Sigmoid colon (tissue), 6 donors: ENCODE measurements at regions not wholly inside any gene's neighbourhood (a gene's known extent, or its start where the extent isn't known, plus 50 kb on each side); places are given as distances from the start of the nearest gene placed in this dataset.

Source experiments
- DNase-seq: peaks from one replicate; pipeline ENCODE4 v3.0.0-alpha.2; 2019
- H3K27ac ChIP-seq, 4 donors: fragments of 200-600 bp; sonication (generic); one replicate each; pipeline ENCODE4 v1.5.1; 2016 to 2019; ENCODE audit warnings: mild to moderate bottlenecking in 1 of 4
- H3K27me3 ChIP-seq, 3 donors: fragments of 200-600 bp; sonication (generic); one replicate each; pipeline ENCODE4 v1.5.1; 2019; ENCODE audit warnings: mild to moderate bottlenecking in 1 of 3
- H3K36me3 ChIP-seq, 4 donors: fragments of 200-600 bp; sonication (generic); one replicate each; pipeline ENCODE4 v1.5.1; 2016 to 2019
- H3K4me1 ChIP-seq, 4 donors: fragments of 200-600 bp; sonication (generic); one replicate each; pipeline ENCODE4 v1.5.1; 2017 to 2019
- H3K4me3 ChIP-seq, 4 donors: fragments of 200-600 bp; sonication (generic); one replicate each; pipeline ENCODE4 v1.5.1; 2017 to 2019; ENCODE audit warnings: mild to moderate bottlenecking in 2 of 4, moderate library complexity in 1 of 4
- H3K9me3 ChIP-seq, 4 donors: fragments of 200-600 bp in 3 of 4; sonication (generic) in 3 of 4; one replicate each; pipeline versions ENCODE4 v1.5.1 to v1.6.1; 2013 to 2019
- CTCF ChIP-seq, 4 experiments: fragments of 450-650 bp in 3 of 4; fragments of 200-600 bp in 1 of 4; IDR thresholded peaks; one replicate each; pipeline ENCODE4 v1.5.1; 2016 to 2019; ENCODE audit warnings: antibody characterized with exemption in 4 of 4, mild to moderate bottlenecking in 3 of 4, moderate library complexity in 2 of 4
- EP300 ChIP-seq, 4 donors: sonication (generic); formaldehyde crosslinking; IDR thresholded peaks; one replicate each; pipeline ENCODE4 v1.6.1; 2017; ENCODE audit warnings: antibody characterized with exemption in 4 of 4
- POLR2A ChIP-seq, 2 donors: fragments of 450-650 bp; IDR thresholded peaks; one replicate each; pipeline ENCODE4 v1.6.1; 2016; ENCODE audit warnings: antibody characterized with exemption in 2 of 2, mild to moderate bottlenecking in 2 of 2, moderate library complexity in 2 of 2
- POLR2AphosphoS5 ChIP-seq, 4 donors: sonication (generic); formaldehyde crosslinking; IDR thresholded peaks; one replicate each; pipeline ENCODE4 v1.6.1; 2017; ENCODE audit warnings: antibody characterized with exemption in 4 of 4
- WGBS, 2 donors: extraction: QIAGEN DNeasy Blood & Tissue Kit; methylation state at CpG; one replicate each; pipeline ENCODE4 v1.1.7; 2013; 5-methylcytosine and 5-hydroxymethylcytosine counted together
- intact Hi-C: fragments of 100-400 bp; cut with DNase I; formaldehyde crosslinking; loops from one replicate; pipeline ENCODE4 v1.15.1; 2023
- donor health status: healthy with polysubstance abuse.
- donor health status: healthy.

DNA sequence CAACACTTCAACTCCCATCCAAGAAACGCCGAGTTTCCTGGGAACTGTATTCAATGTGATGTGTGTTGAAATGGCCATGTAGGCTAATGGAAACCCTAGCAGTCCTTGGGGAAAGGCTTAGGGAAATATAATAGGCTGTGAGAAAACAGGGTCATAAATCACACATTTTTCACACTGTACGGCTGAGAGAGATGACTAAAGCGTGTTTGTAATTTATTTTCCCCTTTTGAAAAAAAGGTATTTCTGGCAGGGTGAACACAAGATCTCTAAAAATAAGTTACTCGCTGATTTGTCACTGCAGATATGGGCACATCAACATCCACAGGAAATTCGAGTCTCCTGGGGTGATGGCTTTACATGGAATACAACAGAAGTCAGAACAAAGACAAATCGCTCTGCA is 109.6 kb upstream of the ST6GAL2 start:
- no peak for DNase-seq
- 43 to 49% methylated on average over 7 of the region's 7 CpGs for WGBS, 2 donors
- Histone ChIP-seq H3K27me3 (no peaks in the 10 kb centered on the region), H3K36me3 (no peaks in the 10 kb centered on the region), H3K27ac (peak overlapping the region in 1 of 4 donors; percentile 7), H3K4me1 (peaks cover 0 to 18% (median 13%) of the 10 kb centered on the region in 4 donors), H3K4me3 (no peak overlapping the region), H3K9me3 (no peaks in the 10 kb centered on the region)
- intact Hi-C loops = no loop called here
- TF ChIP-seq CTCF (IDR thresholded peaks at IDR 0.05) = no peak
- peak in 1 of 4 donors; percentile 11 for TF ChIP-seq POLR2AphosphoS5 (IDR thresholded peaks at IDR 0.05)

DNA sequence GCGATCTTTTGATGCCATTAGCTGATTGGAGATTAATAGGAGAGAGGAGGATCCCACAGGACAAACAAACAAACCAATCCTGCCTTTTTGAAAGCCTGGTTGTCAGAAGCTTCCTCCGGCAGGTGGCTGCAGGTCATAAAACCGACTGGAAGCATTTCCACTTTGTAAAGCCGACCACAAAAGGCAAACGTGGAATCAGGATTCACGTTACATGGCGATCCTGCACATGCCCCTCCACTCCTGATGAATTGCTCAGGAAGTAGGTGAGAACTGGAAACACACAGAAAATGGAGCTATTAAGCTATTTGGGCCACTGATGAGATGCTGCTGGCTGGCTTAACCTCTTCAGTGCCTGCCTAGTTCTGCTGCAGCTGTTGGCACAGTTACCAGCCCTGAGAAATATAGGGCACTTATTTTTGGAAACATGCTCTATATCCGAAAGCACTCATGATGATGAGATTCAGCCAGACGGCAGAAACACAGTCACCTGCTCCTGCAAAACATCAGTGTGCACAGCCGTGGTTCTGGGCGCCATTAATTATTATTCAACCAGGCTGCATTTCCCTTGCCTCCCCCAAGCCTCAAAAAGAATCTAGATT is 110.3 kb upstream of the ST6GAL2 start:
- intact Hi-C loops = no loop called here
- Histone ChIP-seq H3K27me3 (no peaks in the 10 kb centered on the region), H3K4me1 (peaks cover 0 to 18% (median 13%) of the 10 kb centered on the region in 4 donors), H3K9me3 (no peaks in the 10 kb centered on the region), H3K4me3 (no peak overlapping the region), H3K36me3 (no peaks in the 10 kb centered on the region), H3K27ac (peak overlapping the region in 1 of 4 donors; percentile 7)
- TF ChIP-seq EP300 (IDR thresholded peaks at IDR 0.05) (no peak), POLR2AphosphoS5 (IDR thresholded peaks at IDR 0.05) (no peak), CTCF (IDR thresholded peaks at IDR 0.05) (no peak), POLR2A (IDR thresholded peaks at IDR 0.05) (no peak)
- DNase-seq = no peak
- WGBS, 2 donors = 18 to 50% methylated on average over 11 of the region's 11 CpGs

DNA sequence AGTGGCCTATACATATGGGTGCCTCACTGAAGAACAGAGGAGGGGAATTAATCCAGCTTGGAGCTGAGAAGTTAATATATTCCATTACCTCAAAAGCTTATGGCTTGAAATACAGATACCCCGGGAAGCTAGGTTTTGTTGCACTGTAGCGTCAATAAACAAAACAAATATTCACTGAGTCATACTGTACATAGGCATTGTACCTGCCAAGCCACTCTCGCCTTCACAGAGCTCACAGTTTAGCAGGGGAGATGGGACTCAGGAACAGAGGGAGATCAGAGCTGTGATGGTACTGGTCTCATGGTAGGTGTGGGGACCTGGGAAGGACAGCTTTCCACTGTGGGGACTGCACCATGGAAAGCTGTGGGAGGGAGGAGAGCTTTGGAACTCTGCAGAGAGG is 111.2 kb upstream of the ST6GAL2 start:
- DNase-seq = no peak
- Histone ChIP-seq H3K27ac (no peak overlapping the region), H3K4me1 (peaks cover 0 to 18% (median 13%) of the 10 kb centered on the region in 4 donors), H3K27me3 (no peaks in the 10 kb centered on the region), H3K36me3 (no peaks in the 10 kb centered on the region), H3K4me3 (no peak overlapping the region), H3K9me3 (no peaks in the 10 kb centered on the region)
- 20 to 49% methylated on average over 3 of the region's 3 CpGs for WGBS, 2 donors
- intact Hi-C loops = no loop called here
- TF ChIP-seq EP300 (IDR thresholded peaks at IDR 0.05) = no peak
- TF ChIP-seq POLR2A (IDR thresholded peaks at IDR 0.05) = no peak
- no peak for TF ChIP-seq POLR2AphosphoS5 (IDR thresholded peaks at IDR 0.05)
- TF ChIP-seq CTCF (IDR thresholded peaks at IDR 0.05) = no peak

GRCh38 chr2:107001062-107001461 is 115.1 kb upstream of the ST6GAL2 start:
- Histone ChIP-seq H3K36me3 (no peaks in the 10 kb centered on the region), H3K27ac (no peak overlapping the region), H3K9me3 (no peaks in the 10 kb centered on the region), H3K27me3 (no peaks in the 10 kb centered on the region), H3K4me3 (no peak overlapping the region), H3K4me1 (peaks cover 0 to 8% (median 8%) of the 10 kb centered on the region in 4 donors)
- no peak for DNase-seq
- TF ChIP-seq POLR2AphosphoS5 (IDR thresholded peaks at IDR 0.05) (no peak), CTCF (IDR thresholded peaks at IDR 0.05) (no peak), POLR2A (IDR thresholded peaks at IDR 0.05) (no peak), EP300 (IDR thresholded peaks at IDR 0.05) (no peak)
- 38 to 42% methylated on average over 2 of the region's 2 CpGs for WGBS, 2 donors
- intact Hi-C loops = no loop called here

DNA sequence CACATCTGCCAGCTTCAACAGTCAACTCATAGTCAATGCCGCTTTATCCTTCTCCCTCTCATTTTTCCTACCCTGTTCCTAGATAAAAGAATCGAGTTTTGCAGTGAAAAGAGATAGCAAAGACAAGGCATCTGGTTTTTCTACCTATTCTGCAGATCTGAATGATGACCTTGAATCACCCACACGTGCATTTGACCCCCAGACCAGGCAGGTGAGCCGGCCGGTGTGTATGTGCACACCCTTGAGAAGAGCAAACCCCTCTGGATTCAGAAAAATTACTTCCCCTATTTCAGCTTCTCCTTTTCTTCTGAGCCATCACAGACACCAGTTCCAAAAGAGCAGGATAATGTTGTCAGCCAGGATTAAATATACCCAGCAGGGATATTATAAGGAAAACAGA is 115.6 kb upstream of the ST6GAL2 start:
- Histone ChIP-seq H3K4me1 (peaks cover 0 to 3% (median 3%) of the 10 kb centered on the region in 4 donors), H3K4me3 (no peak overlapping the region), H3K36me3 (no peaks in the 10 kb centered on the region), H3K9me3 (no peaks in the 10 kb centered on the region), H3K27ac (no peak overlapping the region), H3K27me3 (no peaks in the 10 kb centered on the region)
- TF ChIP-seq POLR2AphosphoS5 (IDR thresholded peaks at IDR 0.05) (no peak), POLR2A (IDR thresholded peaks at IDR 0.05) (no peak), EP300 (IDR thresholded peaks at IDR 0.05) (no peak), CTCF (IDR thresholded peaks at IDR 0.05) (no peak)
- 77 to 78% methylated on average over 5 of the region's 5 CpGs for WGBS, 2 donors
- no peak for DNase-seq
- intact Hi-C loops = no loop called here
